ENCODE measurements at regions not wholly inside any gene's neighbourhood (a gene's known extent, or its start where the extent isn't known, plus 50 kb on each side); places are given as distances from the start of the nearest gene placed in this dataset.

GRCh38 chr11:33438301-33438700 is 181.1 kb downstream of the HIPK3 start:
- TF ChIP-seq POLR2AphosphoS5 (IDR thresholded peaks at IDR 0.05; ENCODE audit: borderline replicate concordance, low read depth, low read length) (no peak), EZH2 (IDR thresholded peaks at IDR 0.05) (no peak), FOXP2 (optimal IDR thresholded peaks at IDR 0.05; ENCODE audit: control extremely low read depth, extremely low read length, insufficient read depth) (no peak)
